NCI-H345 (cell line): ENCODE measurements at regions not wholly inside any gene's neighbourhood (a gene's known extent, or its start where the extent isn't known, plus 50 kb on each side); places are given as distances from the start of the nearest gene placed in this dataset.

Source experiments
- DNase-seq: peaks from one replicate; lab custom pipeline; 2025; lab: John Stamatoyannopoulos, UW

- no peak for DNase-seq
Measured at GRCh38 chr5:114153833-114154232, 208.0 kb upstream of the KCNN2 start.

GRCh38 chr5:114166081-114166480 lies 195.8 kb upstream of the KCNN2 start:
- no peak for DNase-seq

GRCh38 chr5:114174131-114174530 lies 187.7 kb upstream of the KCNN2 start:
- DNase-seq, result no peak

DNA sequence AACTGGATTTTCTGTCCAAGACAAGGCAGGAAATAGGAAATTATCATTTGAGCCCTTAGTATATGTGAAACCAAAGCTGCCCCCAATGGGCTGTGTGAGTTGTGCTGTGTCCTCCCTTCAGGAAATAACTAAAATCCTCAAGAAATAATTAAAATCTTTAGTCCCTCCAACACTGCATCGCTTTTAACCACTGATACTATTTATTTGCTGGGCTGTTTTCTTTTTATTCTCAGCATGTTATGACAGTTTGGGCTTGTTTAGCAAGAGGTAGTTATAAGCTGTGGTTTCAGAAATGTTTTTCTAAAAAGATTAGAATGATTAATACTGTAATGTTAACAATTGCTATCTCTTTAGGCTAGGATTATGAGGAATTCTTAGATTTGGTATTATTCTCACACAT lies 187.0 kb upstream of the KCNN2 start:
- no peak for DNase-seq

DNA sequence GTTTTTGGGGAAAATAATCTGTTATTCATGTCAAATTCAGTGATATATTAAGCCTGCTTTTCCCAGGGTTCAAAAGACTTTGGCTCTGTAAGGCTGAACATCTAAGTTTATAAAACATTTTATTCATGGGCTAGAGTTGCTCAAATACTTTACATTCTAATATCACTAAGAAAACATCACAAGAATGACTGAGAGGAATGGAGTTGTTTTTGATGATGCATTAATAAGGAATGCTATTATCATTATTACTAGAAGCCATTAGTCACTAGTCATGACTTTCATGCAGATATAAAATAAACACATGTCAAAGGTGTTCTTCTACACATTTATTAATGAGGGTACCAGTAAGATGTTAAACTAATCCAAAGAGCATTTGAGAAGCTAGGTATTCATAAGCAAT lies 185.5 kb upstream of the KCNN2 start:
- no peak for DNase-seq

DNA sequence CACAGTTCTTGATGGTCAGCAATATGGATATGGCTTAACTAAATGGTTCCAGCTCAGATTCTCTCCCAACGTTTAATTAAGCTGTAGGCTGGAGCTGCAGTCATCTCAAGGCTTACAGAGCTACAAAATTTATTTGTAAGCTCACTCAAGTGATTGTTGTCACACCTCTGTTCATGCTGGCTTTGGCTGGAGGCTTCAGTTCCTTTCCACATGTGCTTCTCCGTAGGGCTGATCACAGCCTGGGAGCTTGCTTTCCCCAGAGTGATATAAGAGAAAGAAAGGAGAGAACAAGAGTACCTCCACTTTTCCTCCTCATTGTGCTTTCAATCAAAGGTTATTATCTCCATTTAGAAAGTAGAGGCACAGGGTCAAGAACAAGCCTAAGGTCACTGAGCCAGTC lies 182.7 kb upstream of the KCNN2 start:
- no peak for DNase-seq

GRCh38 chr5:114184006-114184405 lies 177.9 kb upstream of the KCNN2 start:
- no peak for DNase-seq

DNA sequence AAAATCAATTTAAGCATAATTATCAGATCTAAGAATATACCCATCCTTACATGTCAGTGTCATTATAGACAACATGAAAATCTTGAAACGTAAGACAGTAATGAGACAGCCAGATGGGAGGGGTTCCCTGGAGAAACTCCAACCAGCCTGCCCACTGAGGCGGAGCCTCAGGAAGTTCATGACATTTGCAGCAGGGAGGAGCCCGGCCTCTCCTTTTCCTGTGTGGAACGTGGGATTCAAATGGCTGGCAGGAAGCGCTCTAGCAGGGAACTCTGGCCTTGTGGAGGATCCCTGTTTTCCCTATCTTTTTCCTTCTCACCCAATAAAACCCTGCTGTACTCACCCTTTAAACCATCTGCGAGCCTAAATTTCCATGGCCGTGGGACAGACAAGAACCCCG lies 176.6 kb upstream of the KCNN2 start:
- no peak for DNase-seq

- DNase-seq, result no peak
Measured at GRCh38 chr5:114191441-114191840, 170.4 kb upstream of the KCNN2 start.

DNA sequence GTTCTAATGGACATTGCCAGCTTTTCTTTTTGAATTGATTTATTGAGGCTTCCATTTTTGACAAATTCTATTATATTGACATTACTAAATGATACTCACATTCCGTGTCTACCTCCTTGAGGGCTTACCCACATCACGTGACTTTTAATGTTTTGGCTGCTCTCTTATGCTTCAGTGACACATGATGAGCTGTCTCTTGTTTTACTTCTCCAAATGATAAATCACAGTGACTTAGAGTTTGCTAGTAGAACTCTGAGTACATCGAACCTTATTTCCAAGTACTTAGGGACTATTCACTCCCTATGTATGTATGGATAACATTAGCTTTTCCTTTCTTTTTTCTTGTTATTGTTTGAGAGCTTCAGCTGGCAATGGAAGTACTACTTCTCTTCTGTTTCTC lies 169.8 kb upstream of the KCNN2 start:
- DNase-seq, result no peak

DNA sequence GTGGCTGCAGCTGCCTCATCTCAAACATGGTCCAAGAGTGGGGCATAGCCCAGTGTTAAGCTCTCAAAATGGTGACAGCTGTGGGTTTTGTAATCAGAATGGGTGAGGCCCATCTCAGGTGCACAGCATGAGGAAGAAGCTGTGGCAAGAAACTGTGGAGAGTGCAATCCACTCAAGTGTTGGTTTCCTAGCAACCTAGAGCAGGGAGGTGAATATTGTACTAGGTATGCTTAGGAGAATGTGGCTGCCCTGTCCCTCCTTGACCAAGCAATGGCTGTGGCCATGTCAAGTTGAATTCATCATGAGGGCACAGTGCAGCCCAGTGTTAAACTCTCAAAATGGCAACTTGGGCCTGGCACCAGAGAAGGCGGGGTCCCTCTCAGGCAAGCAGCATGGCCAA lies 160.5 kb upstream of the KCNN2 start:
- no peak for DNase-seq

DNA sequence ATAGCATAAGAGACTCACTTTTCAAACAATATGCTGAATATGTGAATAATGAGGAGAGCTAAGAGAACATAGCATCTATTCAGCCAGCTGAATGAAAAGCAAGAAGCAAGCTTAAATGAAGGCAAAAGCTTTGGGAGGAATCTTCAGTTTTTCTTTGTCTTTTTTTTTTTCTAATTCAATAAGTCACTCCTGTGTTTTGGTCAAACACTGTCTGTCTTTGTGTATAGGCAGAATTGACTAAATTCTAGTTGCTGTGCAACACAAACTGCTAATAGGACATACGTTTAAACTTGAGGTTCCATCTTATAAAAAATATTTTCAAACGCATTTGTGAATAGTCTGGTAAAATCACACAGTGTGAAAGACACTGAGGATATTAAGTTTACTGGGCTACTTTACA lies 156.9 kb upstream of the KCNN2 start:
- DNase-seq, result no peak

DNA sequence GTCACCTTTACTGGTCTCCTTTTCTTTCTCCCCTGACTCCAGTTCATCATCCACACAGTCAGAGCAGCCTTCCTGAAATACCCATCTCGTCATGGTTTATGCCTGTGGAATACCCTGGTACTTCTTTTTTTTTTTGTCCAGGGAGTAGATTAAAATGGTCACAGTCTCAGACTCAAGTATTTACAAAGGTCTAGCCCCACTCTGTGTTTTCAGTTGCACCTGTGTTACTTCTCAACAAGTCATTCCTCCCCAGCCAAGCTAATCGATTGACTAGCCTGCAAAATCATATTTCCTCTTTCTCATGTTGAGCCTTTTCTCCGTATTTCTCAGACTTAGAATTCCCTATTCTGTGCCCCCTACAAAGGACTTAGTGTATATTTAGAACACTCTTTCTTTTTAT lies 155.2 kb upstream of the KCNN2 start:
- DNase-seq, result no peak

DNA sequence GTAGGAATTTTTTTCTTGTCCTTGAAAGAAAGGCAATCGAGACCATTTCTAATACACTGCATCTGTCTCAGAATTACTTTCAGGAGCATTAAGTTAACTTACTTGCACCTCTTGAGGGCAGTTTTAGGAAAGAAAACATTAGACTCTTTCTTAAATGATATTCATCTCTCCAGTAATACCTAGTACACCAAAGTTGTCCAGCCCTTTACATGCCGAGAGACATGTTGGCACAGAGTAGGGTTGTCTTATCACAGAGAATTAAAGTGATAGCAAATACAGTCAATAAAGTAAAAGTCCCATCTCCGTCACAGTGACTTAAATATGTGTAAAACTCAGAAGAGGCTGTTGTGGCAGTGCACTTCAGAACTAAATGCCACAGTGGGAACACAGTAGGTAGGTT lies 154.3 kb upstream of the KCNN2 start:
- DNase-seq, result no peak

GRCh38 chr5:114208120-114208519 lies 153.8 kb upstream of the KCNN2 start:
- DNase-seq, result no peak

GRCh38 chr5:114208588-114208987 lies 153.3 kb upstream of the KCNN2 start:
- no peak for DNase-seq

DNA sequence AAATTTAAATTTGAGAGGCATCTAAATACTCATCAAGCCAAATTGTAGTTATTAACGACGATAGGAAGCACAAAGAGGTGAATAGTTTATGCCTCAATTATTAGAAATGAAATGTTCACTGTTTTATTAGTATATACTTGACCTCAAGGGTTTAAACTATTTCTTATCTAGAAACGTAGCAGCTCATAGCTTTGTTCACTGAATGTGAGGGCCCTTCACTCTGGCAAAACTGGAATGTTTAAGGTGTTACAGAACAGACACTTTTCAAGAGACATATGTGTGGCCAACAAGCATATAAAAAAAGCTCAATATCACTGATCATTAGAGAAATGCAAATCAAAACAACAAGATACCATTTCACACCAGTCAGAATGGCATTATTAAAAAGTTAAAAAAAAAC lies 151.2 kb upstream of the KCNN2 start:
- no peak for DNase-seq

- no peak for DNase-seq
Measured at GRCh38 chr5:114221807-114222206, 140.1 kb upstream of the KCNN2 start.

GRCh38 chr5:114223866-114224265 lies 138.0 kb upstream of the KCNN2 start:
- DNase-seq, result no peak

- DNase-seq, result no peak
Measured at GRCh38 chr5:114237766-114238165, 124.1 kb upstream of the KCNN2 start.

GRCh38 chr5:114238771-114239313 lies 123.0 kb upstream of the KCNN2 start:
- no peak for DNase-seq

- no peak for DNase-seq
Measured at GRCh38 chr5:114243281-114243971, 118.4 kb upstream of the KCNN2 start.

DNA sequence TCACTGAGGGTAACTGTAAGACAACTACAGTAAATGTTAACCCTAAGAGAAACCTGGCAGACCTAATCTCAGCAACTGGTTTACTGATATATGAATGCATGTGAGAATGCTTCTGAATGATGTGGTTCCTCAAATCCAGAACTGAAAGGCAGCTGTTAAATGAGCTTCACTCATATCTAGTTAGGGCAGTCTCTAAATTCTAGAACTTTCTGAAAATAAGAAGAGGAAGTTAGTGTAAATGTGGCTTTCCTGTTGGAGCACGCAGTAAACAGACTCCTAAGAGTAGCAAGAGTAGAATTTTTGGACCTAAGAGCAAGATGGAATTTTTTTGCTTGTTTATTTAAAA lies 117.9 kb upstream of the KCNN2 start:
- DNase-seq, result no peak

- DNase-seq, result no peak
Measured at GRCh38 chr5:114249823-114250222, 112.0 kb upstream of the KCNN2 start.
